ENCODE measurements at regions not wholly inside any gene's neighbourhood (a gene's known extent, or its start where the extent isn't known, plus 50 kb on each side); places are given as distances from the start of the nearest gene placed in this dataset.

DNA sequence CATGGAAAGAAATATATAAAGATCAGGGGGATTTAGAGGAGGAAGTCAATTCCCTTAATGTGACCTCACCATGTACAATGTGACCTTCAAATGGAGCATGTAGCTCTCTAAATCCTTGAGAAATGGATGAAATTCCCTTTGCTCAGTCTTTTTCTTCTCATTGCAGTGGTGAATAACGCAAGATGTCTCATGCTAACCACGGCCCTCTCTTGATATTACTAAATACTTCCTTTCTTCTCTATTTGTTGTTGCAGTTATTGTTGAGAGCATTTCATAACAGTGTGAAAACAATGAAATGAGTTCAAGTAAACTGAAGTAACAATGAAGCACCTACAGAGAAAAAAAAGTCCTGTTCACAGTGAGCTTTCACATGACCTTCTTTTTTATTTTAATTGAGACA is 55.6 kb downstream of the ZNF281 start:
- no peak for DNase-seq

DNA sequence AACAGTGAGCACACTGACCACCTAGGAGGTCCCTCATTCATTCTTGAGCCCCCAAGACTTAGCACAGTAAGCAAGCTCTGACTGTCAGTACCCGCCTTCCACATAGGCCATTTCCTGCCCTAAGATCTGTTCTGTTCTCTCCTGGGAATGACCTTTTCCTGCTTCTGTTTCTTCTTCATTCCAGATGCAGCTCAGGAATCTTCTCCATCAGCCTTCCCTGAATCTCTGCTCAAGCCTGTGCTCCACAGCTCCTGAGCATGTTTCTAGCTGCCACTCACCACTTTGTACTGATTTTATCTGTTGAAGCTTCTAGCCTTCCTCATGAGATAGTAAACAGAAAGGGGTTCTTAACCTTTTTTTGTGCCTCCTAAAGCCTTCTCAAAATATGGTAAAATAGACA is 56.6 kb downstream of the ZNF281 start:
- DNase-seq = no peak

DNA sequence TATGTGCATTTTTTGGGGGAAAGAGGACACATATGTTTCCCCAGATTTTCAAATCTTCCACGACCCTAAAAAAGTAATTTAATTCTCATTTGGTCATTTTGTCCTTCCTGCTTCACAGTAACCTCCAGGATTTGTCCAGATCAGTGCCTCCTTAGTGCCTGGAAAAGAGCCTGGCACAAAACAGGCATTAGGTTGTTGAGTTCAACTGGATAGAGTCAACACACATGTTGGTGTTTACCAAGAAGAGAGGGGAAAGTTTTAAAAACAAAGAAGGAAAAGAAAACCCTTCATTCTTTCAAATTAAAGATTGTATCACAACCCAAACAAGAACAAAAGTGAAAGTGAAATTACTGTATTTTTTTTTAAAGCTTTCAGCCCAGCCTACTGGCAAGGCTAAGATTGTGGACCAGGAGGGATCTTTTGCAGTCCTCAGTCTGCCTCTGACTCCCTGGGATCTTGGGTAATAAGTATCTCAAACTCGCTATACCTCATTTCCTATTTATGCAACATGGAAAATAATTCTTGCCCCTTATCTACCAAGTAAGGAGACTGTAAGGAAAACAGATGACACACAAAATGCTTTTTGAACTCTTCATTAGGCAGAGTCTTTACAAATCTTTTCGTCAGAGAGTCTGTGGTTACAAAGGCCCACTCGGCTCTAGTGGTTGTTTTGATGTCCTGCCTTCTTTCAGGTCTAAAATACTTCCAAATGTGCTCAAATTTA is 57.8 kb downstream of the ZNF281 start:
- peak; percentile 17 for DNase-seq

DNA sequence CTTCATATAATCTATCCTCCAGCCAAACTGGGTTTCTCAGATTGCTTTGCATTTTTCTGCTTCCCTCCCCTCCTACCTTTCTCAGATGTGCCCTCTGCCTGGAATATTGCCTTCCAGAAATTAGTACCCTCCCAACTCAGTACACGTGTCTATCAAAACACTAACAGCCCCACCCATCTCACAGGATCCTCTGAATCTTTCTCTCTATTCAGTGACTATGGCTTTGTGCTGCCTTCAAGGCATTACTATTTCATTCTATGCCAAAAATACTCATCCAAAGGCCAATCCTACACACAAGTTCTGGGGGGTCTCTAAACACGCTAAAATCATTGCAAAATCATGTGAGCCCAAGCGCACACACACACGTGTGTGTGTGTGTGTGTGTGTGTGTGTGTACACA is 58.4 kb downstream of the ZNF281 start:
- no peak for DNase-seq

DNA sequence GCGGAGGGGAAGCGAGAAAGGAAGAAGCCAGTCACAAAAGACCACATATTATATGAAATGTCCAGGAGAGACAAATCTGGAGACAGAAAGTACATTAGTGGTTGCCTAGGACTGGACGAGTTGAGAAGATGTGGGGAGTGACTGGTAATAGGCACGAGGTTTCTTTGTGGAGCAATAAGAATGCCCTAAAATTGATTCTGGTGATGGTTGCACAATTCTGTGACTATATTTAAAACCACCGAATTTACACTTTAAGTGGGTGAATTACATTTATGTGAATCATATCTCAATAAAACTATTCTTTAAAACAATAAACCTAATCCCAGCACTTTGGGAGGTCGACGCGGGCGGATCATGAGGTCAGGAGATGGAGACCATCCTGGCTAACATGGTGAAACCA is 63.1 kb downstream of the ZNF281 start:
- DNase-seq = no peak

DNA sequence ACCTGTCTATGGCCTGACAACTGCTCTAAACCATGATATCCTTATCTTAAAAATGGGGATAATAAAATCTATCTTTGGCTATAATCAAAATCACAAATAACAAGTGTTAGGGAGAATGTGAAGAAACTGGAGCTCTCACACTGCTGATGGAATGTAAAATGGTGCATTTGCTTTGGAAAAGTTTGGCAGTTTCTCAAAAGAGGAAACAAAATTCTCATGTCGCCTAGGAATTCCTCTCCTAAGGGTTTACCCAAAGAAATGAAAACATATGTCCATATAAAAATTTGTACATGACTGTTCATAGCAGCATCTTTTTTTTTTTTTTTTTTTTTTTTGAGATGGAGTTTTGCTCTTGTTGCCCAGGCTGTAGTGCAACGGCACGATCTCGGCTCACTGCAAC is 64.3 kb downstream of the ZNF281 start:
- DNase-seq = no peak

DNA sequence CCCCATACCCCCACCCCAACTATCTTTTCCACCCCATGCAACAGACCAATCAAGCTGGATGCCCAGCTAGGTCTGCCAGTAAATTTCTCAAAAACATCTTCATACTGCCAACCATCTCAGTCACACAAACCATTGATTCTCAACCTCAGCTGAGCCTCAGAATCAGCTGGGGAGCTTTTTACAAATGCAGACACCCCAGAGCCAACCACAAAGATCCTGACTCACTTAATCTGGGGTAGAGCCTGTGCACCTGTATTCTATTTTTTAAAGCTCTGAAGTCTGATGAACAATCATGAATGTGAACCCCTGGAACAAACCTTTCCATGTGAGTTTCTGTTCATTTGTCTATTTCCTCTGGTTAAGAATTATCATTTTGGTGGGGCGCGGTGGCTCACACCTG is 66.0 kb downstream of the ZNF281 start:
- DNase-seq = no peak

DNA sequence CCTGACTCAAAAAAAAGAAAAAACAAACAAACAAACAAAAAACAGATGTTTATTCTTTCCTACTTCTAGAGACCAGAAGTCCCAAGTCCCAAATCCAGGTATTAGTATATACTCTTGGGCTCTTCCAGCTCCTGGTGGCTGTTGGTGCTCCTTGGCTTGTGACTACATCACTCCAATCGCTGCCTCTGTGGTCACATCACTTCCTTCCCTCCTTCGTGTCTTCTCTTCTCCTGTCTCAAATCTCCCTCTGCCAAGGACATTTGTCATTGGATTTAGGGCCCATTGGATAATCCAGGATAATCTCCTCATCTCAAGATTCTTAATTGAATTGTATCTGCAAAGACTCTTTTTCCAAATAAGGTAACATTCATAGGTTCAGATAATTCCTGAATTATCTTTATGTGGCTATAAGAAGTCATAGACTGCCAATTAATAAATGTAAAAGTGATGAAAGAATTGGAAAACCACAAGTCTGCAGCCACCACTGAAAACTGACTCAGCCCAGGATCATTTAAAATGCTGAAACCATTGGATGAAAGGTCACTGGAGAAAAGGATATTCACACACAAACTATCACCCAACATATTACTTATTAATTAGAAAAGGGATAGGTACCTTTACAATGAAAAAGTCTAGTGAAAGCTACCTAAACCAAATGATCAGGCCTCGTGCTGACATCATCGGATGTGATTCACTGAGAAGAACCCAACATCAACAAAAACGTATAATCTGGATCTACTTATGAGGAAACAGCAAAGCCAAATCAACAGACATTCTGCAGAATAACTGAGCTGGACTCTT is 67.1 kb downstream of the ZNF281 start:
- no peak for DNase-seq

DNA sequence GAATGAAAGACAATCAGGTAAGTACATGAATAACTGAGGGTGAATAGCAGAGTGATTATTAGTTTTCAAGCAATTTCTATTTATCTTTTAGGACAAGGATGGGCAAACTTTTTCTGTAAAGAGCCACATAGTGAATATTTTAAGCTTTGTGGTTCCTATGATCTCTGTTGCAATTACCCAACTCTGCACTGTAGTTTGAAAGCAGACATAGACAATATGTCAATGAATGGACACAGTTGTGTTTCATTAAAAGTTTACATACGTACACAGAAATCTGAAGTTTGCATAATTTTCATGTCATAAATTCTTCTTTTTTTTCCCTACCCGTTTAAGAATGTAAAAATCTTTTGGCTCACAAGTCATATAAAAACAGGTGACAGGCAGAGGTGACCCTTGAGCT is 71.4 kb downstream of the ZNF281 start:
- DNase-seq = no peak

DNA sequence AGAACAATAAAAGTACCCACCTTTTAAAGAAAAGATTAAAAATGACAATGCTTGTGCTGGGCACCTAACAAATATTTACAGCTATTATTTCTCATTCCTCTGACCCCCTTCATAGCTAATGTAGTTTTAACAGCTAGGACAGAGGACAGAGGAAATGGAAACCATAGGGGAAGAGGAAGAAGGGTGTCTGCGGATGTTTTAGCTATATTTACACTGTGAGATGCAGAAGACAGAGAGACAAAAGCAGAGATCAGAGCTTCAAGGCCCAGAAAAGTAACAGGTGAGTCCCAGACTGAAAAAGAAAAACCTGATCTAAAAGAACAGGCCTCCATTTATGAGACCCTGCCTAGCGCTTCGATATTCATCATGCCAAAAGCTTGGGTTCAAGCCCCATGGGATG is 72.0 kb downstream of the ZNF281 start:
- DNase-seq = no peak

DNA sequence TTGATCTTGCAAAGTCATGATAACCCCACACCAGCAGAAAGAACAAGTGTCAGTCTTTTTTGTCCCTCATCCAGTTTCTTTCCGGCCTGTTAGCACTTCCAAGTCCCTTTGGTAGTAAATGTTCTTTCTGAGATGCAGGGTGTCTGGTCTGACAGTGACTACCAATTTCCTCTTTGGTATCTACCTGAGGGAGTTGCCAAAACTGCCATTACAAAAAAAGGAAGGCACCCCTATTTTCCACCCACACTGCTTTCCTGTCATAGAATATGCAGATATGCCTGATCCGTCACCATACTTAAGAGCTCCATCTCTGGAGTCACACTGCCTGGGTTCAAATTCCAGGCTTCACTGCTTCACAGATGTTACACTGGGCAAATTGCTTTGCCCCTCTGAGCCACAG is 72.4 kb downstream of the ZNF281 start:
- no peak for DNase-seq

DNA sequence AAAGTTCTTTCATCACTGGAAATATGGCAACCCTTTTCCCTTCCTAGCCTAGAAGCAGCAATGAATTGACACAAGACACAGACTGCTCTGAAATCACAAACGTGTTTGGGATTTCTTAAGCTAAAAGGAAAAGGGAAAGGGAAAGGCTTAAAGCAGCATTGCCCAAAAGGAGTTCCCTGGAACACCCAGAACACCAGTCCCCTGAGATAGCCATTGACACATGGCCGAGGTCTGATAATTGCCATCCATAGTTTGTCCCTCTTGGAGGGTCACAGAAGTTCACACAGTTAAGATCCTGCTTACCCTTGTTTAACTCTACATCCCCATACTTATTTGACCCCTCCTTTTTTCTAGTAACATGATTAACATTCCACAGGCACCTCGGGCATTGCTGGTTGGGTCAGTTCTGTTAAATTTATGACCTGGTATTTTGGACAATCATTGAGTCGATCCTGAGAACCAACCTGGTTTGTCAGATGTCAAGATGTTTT is 72.9 kb downstream of the ZNF281 start:
- DNase-seq = no peak

DNA sequence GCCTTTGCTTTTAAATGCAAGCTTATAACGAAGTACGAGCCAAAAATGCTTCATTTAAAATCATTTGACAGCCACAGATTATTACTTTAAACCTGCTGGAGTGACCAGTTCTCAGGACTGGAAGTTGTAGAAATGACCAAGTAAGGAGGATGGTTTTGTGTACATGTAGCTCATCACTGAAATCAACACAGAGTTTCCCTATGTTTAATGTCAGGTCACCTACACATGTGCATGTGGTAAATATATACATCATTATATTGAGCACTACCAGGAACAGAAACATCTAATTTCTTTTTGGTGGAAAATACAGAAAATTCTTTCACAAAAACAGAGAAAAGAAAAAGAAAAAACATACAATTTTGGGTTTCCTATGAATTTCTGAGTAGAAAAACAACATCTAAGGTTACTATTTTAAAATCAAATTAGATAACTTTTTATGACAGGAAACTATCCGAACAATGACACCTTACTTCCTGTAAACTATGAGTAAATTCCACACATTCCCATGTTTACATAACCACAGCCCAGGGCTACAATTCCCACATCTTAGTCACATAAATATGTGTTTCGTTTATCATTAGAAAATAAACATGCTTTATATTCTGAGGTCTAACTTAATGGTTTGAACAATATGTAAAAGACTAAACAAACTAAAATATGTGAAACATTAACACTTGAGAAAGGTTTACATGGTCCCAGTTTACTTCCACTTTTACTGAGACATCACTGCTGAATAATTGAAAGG is 73.6 kb downstream of the ZNF281 start:
- DNase-seq = no peak

DNA sequence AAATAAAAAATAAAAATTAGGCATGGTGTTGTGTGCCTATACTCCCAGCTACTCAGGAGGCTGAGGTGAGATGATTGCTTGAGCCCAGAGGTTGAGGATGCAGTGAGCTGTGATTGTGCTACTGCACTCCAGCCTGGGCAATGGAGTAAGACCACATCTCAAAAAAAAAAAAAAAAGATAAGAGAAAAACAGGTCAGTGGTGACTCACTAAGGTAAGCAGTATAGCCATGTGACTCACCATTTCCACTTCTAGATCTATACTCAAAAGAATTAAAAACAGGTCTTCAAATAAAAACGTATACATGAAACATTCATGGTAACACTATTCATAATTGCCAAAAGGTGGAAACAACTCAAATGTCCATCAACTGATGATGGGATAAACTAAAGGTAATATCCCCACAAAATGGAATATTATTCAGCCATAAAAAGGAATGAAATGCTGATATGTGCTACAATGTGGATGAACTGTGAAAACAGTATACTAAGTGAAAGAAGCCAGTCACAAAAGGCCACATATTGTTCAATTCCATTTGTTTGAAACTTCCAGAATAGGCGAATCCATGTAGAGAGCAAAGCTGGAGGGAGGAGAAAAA is 75.1 kb downstream of the ZNF281 start:
- DNase-seq = no peak

DNA sequence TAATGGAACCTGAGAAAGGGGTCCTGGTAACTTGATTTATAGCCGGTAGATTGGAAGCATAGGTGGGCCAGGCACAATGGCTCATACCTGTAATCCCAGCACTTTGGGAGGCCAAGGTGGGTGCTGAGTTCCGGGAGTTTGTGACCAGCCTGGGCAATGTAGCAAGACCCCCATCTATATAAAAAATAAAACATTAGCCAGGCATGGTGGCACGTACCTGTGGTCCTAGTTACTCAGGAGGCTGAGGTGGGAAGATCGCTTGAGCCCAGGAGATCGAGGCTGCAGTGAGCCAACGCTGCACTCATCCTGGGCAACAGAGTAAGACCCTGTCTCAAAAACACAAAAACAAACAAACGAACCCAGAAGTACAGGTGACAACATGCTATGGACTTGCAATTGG is 76.5 kb downstream of the ZNF281 start:
- no peak for DNase-seq

DNA sequence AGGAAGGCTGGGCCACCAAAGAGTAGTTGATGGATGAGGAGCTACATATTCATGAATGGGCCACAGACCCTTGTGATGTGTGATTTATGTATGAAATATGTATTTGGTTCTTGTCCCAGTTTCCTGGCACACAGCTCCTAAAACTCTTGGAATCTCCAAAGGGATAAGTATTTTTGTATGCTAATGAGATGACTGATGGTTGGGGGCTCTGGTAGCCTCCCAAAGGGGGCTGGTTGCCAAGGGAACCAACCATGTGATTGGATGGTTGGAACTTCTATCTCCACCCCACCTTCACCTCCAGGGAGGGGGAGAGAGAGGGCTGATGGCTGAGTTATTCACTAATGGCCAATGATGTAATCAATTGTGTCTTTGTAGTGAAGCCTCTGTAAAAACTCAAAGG is 77.1 kb downstream of the ZNF281 start:
- no peak for DNase-seq

DNA sequence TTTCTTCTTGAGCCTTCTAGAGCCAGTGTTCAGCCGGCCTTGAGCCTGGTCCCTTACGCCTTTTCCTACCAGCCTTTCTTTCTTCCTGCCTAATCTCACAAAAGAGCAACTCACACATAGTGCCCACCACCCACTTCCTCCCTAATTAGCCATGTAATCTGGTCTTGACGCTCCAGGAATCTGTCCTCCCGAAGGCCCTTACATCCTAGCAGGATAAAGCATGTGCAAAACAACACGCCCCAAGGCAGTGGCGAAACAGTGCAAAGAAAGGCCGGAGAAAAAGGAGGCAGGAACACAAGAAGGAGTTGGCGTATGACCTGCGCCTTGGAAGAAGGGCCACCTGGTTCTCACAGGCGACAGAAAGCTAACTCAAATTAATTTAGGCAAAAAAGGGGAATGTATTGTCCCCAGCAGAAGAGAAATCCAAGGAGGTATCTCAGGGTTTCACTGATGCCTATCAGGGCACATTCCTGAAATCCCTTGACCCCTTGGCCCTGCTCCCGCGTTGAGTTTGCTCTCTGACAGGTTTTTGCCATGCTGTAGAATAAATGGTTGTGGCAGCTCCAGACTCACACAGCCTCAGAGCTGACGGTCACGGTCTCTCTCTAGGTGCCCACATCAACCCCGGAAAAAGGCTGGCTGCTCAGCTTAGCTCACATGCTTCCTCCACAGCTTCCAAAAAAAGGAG is 79.0 kb downstream of the ZNF281 start:
- DNase-seq = no peak

DNA sequence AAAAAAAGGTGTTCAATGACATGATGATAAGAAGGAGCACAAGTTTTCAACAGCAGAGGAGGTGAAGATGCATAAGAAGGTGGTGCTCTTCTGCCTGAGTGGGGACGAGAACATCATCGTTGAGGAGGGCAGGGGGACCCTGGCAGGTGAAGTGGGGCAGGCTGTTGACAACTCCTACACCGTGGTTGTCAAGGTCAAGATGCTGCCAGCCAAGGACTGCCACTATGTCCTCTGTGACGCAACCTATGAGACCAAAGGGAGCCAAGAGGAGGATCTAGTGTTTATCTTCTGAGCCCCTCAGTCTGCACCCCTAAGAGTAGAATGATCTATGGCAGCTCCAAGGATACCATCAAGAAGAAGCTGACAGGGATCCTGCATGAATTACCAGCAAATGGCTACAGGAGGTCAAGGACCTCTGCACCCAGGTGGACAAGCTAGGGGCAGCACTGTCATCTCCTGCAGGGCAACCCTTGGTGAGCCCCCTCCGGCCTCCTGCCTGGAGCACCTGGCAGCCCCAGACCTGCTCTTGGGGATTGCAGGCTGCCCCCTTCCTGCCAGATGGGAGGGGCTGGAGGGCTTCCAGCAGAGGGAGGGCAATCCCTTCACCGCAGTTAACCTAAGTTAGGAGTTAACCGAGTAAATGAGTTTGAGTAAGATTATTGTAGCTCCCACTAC is 80.5 kb downstream of the ZNF281 start:
- DNase-seq = no peak

DNA sequence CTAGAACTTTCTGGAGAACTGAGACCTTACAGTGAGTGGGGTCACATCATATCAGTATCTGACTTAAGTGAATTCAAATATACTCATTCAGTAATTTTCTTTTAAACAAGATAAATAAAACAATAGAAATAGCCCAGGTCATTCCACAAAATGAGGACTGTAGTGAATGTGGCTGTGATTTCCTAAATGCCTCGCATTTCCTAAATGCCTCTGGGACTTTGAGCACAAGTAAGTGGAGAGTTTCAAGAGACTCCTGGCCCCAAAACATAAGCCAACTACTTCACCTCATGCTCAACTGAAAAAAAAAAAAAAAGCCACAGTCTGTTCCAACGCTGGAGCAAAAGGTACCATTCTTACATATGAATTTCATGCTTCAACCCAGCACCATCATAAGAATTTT is 81.5 kb downstream of the ZNF281 start:
- DNase-seq = no peak

DNA sequence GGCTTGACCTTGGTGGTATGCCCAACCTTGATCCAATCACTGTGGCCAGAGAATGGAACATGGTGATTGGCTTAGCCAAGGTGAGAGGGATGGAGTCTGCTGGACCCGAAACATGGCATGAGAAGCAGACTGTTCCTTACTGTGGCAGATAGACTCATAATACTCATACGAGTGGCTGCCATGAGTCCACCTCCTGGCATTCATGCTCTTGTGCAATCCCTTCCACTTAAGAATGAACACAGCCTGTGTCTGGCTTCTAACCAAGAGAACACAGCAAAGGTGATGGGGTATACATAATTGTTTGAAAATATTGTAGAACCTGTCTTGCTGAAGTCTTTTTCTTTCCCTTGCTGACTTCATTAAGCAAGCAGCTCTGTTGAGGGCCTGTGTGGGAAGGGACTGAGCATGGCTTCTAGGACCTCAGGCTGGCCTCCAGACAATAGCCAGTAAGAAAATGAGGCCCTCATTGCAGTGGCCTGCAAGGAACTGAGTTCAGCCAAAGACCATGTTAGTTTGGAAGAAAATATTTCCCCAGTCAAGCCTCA is 85.9 kb downstream of the ZNF281 start:
- no peak for DNase-seq

DNA sequence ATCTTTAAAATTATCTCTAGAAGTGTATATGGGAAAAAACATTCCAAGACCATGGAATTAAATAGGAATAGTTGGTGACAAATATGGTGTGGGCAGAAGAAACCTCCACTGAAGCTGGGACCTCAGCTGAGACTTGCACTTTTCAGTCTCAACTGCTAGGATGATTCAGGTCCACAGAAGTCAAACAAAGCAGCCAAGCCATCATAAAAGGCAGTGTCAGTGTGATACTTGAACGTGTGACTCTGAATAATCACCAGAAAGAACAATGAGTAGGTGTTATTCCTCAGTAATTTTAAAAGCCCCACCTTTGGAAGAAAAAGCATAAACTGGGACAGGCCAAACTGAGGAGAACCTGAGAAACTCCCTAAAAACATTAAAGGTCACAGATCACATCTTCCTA is 90.7 kb downstream of the ZNF281 start:
- DNase-seq = no peak

DNA sequence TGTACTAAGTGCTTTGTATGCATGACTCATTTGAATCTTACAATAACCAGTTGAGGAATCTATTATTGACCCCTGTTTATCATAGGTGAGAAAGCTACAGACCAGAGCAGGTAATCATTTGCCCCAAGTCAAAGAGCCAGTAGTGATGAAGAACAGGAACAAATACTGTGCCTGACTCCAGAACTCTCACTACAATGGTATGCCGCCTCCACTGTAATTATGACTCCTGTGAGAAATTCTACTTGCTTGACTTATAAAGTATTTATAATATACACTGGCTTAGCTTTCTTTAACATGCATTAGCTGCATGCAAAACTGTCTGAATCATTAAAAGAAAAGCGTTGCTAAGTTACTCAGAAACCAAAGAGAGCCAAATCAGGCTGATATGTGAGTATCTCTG is 92.6 kb downstream of the ZNF281 start:
- no peak for DNase-seq
